AG08395 (cell line): ENCODE measurements at regions not wholly inside any gene's neighbourhood (a gene's known extent, or its start where the extent isn't known, plus 50 kb on each side); places are given as distances from the start of the nearest gene placed in this dataset.
"Not testable (repeated sequence)": the region's sequence is repeated elsewhere in the genome, so short reads cannot be mapped to it uniquely, and the experiment has no call there.

Experiments
- DNase-seq: peaks from one replicate; pipeline ENCODE4 v3.0.0; 2012; ENCODE audit warnings: mixed read lengths, low spot score

DNA sequence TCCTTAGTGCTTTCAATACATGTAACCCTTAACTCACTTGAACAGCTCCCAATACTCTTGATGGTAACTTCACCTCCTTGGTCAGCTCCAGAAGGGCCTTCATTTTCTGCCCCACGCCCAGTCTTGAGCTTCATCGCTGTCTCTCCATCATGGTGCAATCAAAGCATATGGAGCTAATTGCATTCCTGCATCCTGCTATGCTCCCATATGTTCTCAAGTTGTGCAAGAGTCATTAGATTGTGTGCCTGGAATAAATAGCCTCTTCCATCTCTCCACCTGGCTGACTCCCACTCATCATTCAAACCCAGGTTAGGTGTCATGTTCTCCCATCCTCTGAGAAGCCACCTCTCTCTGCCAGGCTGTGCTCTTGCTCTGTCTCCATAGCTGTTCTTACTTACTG, 364.5 kb upstream of the RGPD4 start:
- DNase-seq, result no peak

- DNase-seq, result no peak
Observed at GRCh38 chr2:107466241-107466640, 360.5 kb upstream of the RGPD4 start.

- DNase-seq, result no peak
Observed at GRCh38 chr2:107466984-107467773, 359.5 kb upstream of the RGPD4 start.

DNA sequence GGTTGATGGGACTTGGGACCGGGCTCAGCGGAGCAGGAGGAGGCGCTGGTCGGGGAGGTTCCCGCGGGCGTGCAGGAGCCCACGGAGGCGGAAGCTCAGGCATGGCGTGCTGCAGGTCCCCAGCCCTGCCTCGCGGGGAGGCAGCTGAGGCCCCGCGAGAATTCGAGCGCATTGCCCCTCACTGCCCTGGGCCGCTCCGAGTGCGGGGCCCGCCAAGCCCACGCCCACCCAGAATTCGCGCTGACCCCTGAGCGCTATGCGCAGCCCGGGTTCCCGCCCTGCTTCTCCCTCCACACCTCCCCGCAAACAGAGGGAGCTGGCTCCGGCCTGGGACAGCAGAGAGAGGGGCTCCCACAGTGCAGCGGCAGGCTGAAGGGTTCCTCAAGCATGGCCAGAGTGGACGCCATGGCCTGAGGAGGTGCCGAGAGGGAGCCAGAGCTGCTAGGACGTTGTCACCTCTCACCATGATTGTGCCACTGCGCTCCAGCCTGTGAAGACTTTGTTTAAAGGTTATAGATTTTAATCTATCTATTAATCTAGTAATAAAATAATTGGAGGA, 357.2 kb upstream of the RGPD4 start:
- DNase-seq, result no peak

DNA sequence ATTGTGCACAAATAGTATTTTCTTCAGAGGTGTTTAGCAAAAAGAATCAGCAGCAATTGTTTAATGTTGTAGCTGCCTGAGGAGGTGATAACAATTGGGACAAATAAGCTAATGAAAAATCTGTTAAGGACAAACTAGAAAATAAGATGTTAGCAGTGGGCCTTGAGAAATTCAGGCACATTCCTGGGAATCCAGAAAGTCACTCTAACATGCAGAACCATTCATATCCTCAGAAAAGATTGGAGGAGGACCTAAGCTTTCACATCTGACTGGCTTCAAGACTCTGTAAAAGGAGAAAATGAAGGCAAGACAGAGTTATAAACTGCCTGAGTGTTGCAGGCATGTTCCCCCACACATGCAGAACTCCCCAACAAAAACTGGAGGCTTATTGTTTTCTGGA, 353.5 kb upstream of the RGPD4 start:
- no peak for DNase-seq

- no peak for DNase-seq
Observed at GRCh38 chr2:107475859-107476258, 350.8 kb upstream of the RGPD4 start.

GRCh38 chr2:107502539-107502938, 324.2 kb upstream of the RGPD4 start:
- no peak for DNase-seq

- DNase-seq, result no peak
Observed at GRCh38 chr2:107511970-107512789, 314.5 kb upstream of the RGPD4 start.

DNA sequence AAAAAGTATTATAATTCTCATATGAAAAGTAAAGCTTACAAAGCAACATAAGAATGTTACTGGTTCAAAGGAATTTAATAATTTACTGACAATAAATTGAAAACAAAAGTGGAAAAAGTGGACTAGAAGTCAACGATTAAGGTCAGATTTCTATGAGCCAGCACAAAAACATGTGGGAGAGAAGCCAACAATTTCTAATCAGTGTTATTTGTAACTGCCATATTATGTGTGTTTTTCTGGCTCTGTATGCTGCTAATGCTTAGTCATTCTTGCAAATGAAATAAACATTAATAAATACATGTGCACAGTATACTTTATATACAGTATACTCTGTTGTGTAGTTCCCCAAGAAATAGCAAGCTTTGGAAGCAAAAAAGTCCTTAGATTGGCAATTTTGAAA, 301.3 kb upstream of the RGPD4 start:
- DNase-seq, result no peak

- no peak for DNase-seq
Observed at GRCh38 chr2:107529146-107529545, 297.5 kb upstream of the RGPD4 start.

DNA sequence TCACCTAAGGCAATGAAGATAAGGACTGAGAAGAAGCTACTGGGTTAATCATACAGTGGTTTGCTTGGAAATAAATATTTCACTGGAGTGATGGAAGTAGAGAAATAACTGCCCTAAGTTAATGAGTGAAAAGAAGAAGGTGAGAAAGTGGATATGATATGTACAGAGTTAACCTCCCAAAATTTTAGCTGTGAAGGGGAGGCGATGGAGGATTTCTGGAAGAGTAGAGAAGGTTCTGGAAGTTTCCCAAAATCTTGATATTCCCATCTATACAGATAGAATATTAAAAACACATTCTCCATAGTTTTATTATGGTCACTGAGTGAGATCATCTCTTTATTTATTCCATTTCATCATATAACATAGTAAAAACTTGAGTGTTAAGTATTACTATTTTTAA, 296.6 kb upstream of the RGPD4 start:
- DNase-seq, result no peak

- no peak for DNase-seq
Observed at GRCh38 chr2:107534926-107535325, 291.8 kb upstream of the RGPD4 start.

DNA sequence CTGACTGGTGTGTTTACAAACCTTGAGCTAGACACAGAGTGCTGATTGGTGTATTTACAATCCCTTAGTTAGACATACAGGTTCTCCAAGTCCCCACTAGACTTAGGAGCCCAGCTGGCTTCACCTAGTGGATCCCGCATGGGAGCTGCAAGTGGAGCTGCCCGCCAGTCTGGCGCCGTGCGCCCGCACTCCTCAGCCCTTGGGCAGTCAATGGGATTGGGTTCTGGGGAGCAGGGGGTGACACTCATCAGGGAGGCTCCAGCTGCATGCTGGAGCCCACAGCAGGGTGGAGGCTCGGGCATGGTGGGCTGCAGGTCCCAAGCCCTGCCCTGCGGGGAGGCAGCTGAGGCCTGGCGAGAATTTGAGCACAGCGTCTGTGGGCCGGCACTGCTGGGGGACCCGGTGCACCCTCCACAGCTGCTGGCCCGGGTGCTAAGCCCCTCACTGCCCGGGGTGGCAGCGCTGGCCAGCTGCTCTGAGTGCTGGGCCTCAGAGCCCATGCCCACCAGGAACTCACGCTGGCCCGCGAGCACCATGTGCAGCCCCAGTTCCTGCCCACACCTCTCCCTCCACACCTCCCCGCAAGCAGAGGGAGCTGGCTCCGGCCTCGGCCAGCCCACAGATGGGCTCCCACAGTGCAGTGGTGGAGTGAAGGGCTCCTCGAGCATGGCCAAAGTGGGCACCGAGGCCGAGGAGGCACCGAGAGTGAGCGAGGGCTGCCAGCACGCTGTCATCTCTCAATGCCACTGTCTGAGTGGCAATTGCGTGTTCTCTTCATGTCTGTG, 290.6 kb upstream of the RGPD4 start:
- DNase-seq, result not testable (repeated sequence)

DNA sequence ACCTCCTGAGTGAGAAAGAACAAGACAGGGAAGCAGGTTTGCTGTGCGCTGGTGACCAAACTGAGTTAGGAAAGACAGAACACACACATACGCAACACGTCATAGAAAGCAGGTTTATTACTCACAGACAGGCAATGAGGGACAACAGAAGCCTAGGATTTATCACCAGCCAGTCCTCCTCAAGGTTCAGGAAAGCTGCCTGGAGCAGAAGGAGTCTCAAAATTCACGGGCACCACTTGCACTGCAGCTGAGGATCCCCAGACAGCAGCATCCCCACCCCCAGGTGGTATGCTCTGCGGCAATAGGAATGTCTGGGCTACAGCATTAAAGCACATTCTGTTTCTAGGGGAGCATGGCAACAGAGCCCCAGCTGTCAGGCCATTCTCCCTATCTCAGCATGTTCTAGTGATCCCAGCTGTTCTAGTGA, 284.4 kb upstream of the RGPD4 start:
- no peak for DNase-seq

DNA sequence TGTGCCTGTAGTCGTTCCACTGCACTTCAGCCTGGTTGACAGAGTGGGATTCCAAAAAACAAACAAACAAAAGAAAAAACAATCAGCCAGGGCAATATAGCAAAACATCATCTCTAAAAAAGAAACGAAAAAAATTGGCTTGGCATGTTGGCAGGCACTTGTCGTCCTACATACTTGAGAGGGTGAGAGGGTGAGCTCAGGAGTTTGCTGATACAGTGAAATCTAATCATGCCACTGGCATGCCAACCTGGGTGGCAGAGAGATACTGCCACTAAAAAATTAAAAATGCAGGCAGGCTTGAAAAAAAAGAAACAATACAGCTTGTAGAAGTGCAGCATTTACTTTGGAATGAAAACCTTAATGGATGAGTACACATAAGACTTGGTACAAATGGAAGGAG, 282.9 kb upstream of the RGPD4 start:
- DNase-seq, result no peak

DNA sequence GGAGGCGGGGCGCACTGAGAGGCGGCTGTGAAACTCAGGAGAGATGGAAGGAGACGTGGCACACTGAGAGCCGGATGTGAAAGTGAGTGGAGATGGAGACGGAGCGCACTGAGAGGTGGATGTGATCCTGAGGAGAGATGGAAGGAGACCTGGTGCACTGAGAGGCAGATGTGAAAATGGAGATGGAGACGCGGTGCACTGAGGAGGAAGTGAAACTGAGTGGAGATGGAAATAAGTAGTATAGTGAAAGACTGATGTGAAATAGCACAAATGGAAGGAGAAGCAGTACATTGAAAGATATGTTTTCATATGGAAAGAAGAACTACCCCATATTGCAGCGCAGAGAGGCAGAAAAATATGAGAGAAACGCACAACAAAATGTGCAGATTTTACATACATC, 281.6 kb upstream of the RGPD4 start:
- DNase-seq, result no peak

DNA sequence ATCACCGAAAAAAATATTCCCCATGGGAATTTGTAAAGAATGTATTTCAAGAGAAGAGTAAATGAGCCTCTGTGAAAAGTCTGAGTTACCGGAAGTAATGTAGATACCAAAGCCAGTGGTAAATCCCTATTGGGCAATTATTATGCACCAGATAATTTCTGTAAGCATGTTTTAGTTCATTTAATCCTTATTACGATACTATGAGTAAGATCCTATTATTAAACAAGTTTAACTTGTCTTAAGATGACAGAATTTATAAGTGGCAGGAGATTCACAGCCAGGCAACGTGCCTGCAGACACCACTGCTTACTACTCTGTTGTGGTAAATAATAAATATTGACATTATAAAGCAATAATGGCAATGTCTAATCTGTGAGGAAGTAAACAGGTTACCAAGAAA, 280.8 kb upstream of the RGPD4 start:
- DNase-seq, result no peak

- DNase-seq, result no peak
Observed at GRCh38 chr2:107548216-107548615, 278.5 kb upstream of the RGPD4 start.

- no peak for DNase-seq
Observed at GRCh38 chr2:107553046-107553445, 273.6 kb upstream of the RGPD4 start.

DNA sequence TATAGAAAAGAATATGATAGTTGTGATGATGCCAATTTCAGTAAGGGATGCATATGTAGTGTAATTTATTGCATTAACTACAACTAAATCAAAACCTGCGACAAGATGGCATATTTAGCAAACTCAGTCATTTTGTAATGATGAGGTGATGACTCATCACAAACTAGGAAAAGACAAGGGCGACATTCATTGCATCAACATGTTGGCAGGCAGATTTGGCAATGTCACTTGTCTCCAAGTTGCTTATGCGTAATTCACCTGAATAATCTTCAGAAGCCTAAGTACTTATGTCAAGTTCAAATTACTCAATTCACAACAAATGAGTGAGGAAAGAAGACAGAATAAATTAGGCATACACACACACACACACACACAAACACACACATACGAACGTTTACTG, 273.2 kb upstream of the RGPD4 start:
- DNase-seq, result no peak

DNA sequence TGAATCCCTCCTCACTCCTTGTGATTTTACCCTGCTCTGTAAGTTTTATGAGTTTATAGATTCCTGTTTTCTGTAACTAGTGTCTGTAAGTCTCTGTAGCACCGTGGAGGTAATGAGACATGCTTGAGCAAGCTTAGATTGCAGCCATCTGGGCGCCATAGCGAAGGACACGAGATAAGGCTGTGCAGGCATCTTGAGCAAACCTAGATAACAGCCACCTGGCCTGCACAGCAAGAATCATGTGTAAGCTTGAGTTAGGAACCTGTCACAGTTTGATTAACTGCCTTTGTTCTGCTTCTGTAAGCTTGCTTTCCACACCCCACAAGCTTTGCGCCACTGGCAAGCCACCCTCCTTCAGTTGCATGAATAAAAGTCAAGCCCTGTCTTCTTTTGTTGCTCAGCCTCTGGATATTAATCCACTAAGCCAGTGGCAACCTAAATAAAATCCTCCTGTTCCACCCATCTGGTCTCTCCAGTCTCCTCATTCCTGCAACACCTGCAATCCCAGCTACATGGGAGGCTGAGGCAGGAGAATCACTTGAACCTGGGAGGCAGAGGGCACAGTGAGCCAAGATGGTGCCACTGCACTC, 270.6 kb upstream of the RGPD4 start:
- DNase-seq, result no peak

GRCh38 chr2:107558295-107558694, 268.4 kb upstream of the RGPD4 start:
- DNase-seq, result no peak
